HCT116 (cell line): ENCODE measurements at regions not wholly inside any gene's neighbourhood (a gene's known extent, or its start where the extent isn't known, plus 50 kb on each side); places are given as distances from the start of the nearest gene placed in this dataset.

ENCODE experiments used
- FOSL1 ChIP-seq: IDR thresholded peaks from 2 replicates; pipeline ENCODE4 v1.6.1; 2012; ENCODE audit warnings: low read depth
- POLR2A ChIP-seq: IDR thresholded peaks from 2 replicates; pipeline ENCODE4 v1.7.0; 2011; ENCODE audit warnings: borderline replicate concordance; ENCODE audit not compliant: insufficient read depth, insufficient read length; ENCODE audit errors: extremely low read depth
- SP1 ChIP-seq: IDR thresholded peaks from 2 replicates; pipeline ENCODE4 v1.6.1; 2012; ENCODE audit warnings: low read depth
- ZNF274 ChIP-seq: fragments of 200-500 bp; sonication (Bioruptor generic); IDR thresholded peaks from 2 replicates; pipeline ENCODE4 v1.6.1; 2014; ENCODE audit warnings: mild to moderate bottlenecking, low read depth, low read length, inconsistent platforms
- TF ChIP-seq, protein P1 (sequence below), 3 experiments: fragments of 200-600 bp in 1 of 3; sonication (generic) in 1 of 3; IDR thresholded peaks in 2 of 3; conservative IDR thresholded peaks in 1 of 3; 2 replicates each; pipeline ENCODE4 v1.5.1; 2012 to 2017; ENCODE audit warnings: low read depth in 2 of 3, low read length in 2 of 3, antibody characterized with exemption in 1 of 3, borderline replicate concordance in 1 of 3, control low read depth in 1 of 3, mild to moderate bottlenecking in 1 of 3, mixed read lengths in 1 of 3, mixed run types in 1 of 3, moderate library complexity in 1 of 3; ENCODE audit not compliant: insufficient read depth in 1 of 3

DNA sequence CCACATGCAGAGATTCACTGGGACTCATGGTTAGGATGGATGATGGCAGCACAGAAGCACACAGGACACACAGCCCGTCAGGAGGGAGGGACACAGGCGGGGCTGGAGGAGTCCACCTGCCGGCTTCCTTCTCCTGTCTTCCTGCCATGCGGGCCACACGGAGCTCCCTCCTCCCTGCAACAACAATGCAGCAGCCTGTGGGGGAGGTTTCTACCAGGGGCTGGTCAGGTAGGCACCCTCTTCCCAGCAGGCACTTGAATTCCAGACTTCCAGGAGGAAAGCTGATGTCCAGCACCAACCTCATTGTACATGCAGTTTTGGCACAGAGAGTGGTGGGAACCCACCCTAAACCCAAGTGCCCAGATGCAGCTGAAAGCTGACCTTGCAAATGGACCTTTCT lies 341.2 kb downstream of the GLRX3 start:
- no peak for TF ChIP-seq POLR2A
- no peak for TF ChIP-seq SP1
- no peak for TF ChIP-seq ZNF274
- no peak for TF ChIP-seq FOSL1
- TF ChIP-seq, protein P1, sequence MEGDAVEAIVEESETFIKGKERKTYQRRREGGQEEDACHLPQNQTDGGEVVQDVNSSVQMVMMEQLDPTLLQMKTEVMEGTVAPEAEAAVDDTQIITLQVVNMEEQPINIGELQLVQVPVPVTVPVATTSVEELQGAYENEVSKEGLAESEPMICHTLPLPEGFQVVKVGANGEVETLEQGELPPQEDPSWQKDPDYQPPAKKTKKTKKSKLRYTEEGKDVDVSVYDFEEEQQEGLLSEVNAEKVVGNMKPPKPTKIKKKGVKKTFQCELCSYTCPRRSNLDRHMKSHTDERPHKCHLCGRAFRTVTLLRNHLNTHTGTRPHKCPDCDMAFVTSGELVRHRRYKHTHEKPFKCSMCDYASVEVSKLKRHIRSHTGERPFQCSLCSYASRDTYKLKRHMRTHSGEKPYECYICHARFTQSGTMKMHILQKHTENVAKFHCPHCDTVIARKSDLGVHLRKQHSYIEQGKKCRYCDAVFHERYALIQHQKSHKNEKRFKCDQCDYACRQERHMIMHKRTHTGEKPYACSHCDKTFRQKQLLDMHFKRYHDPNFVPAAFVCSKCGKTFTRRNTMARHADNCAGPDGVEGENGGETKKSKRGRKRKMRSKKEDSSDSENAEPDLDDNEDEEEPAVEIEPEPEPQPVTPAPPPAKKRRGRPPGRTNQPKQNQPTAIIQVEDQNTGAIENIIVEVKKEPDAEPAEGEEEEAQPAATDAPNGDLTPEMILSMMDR (IDR thresholded peaks at IDR 0.05 in 2 of 3, conservative IDR thresholded peaks at IDR 0.05 in 1 of 3; ENCODE audit: borderline replicate concordance in 1 of 3, insufficient read depth in 1 of 3, low read depth in 2 of 3, low read length in 2 of 3) = no peak
